H1 (cell line): ENCODE measurements at regions not wholly inside any gene's neighbourhood (a gene's known extent, or its start where the extent isn't known, plus 50 kb on each side); places are given as distances from the start of the nearest gene placed in this dataset.

Source experiments
- CTCF ChIA-PET: fragments of 300-600 bp; sonication (Branson Sonifier 250); formaldehyde crosslinking; loops from one replicate; lab custom pipeline; 2021; ENCODE audit not compliant: partially characterized antibody; lab: Charles Lee
- POLR2A ChIA-PET: fragments of 300-600 bp; sonication (Branson Sonifier 250); formaldehyde crosslinking; loops from one replicate; lab custom pipeline; 2021; ENCODE audit warnings: inconsistent platforms; ENCODE audit not compliant: partially characterized antibody; lab: Charles Lee
- DNase-seq, 2 experiments: peaks; one replicate each; pipeline versions ENCODE4 v3.0.0 to v3.0.0-alpha.2; 2010 to 2022; ENCODE audit warnings: low spot score in 2 of 2, low read depth in 1 of 2, mixed read lengths in 1 of 2
- FAIRE-seq: peaks from 2 replicates; lab custom pipeline; 2011; peaks lifted over from hg19 to GRCh38; lab: Jason Lieb, UNC
- H2AFZ ChIP-seq: 2 replicates; pipeline ENCODE4 v1.8.1; 2012; ENCODE audit warnings: low read length, inconsistent platforms
- H2AK5ac ChIP-seq: 2 replicates; pipeline ENCODE4 v1.6.1; 2013; ENCODE audit warnings: low read depth, low read length
- H2BK120ac ChIP-seq: replicated peaks from 2 replicates; pipeline ENCODE3; 2013; ENCODE audit warnings: low read depth, low read length, inconsistent platforms
- H2BK12ac ChIP-seq: 2 replicates; pipeline ENCODE4 v1.6.1; 2013; ENCODE audit warnings: low read depth, low read length
- H2BK15ac ChIP-seq: 2 replicates; pipeline ENCODE4 v1.6.1; 2013; ENCODE audit warnings: low read length
- H2BK20ac ChIP-seq: 2 replicates; pipeline ENCODE4 v1.6.1; 2013; ENCODE audit warnings: low read length
- H2BK5ac ChIP-seq: 2 replicates; pipeline ENCODE4 v1.6.1; 2013; ENCODE audit warnings: low read depth, low read length
- H3K14ac ChIP-seq: 2 replicates; pipeline ENCODE4 v1.6.1; 2013; ENCODE audit warnings: inconsistent platforms; ENCODE audit not compliant: insufficient read length
- H3K18ac ChIP-seq: 2 replicates; pipeline ENCODE4 v1.6.1; 2013; ENCODE audit warnings: low read length; ENCODE audit errors: extremely low read depth
- H3K23ac ChIP-seq: 2 replicates; pipeline ENCODE4 v1.6.1; 2013; ENCODE audit warnings: inconsistent platforms; ENCODE audit not compliant: insufficient read length
- H3K23me2 ChIP-seq: 2 replicates; pipeline ENCODE4 v1.6.1; 2013; ENCODE audit warnings: low read depth, low read length
- H3K27ac ChIP-seq: 2 replicates; pipeline ENCODE4 v1.6.1; 2011; ENCODE audit warnings: low read depth, low read length, inconsistent platforms
- H3K27me3 ChIP-seq, 4 experiments: replicated peaks in 1 of 4; 1 replicate in 1 of 4; 2 replicates in 3 of 4; pipeline versions ENCODE4 v1.6.1 to v1.8.1; 2011 to 2013; ENCODE audit warnings: low read length in 3 of 4, mild to moderate bottlenecking in 3 of 4, inconsistent platforms in 2 of 4, mixed read lengths in 2 of 4, moderate library complexity in 1 of 4; ENCODE audit not compliant: control insufficient read depth in 3 of 4, insufficient read depth in 3 of 4; ENCODE audit errors: extremely low read depth in 1 of 4
- H3K36me3 ChIP-seq, 4 experiments: 2 replicates each; pipeline versions ENCODE4 v1.6.1 to v1.8.1; 2011 to 2013; ENCODE audit warnings: mild to moderate bottlenecking in 4 of 4, low read length in 3 of 4, moderate library complexity in 2 of 4, control low read depth in 1 of 4, inconsistent platforms in 1 of 4; ENCODE audit not compliant: insufficient read depth in 4 of 4, control insufficient read depth in 2 of 4
- H3K4ac ChIP-seq: replicated peaks from 2 replicates; pipeline ENCODE3; 2013; ENCODE audit warnings: low read length, low read depth, mixed read lengths, inconsistent platforms; ENCODE audit not compliant: insufficient read length
- H3K4me1 ChIP-seq, 4 experiments: replicated peaks in 1 of 4; 1 replicate in 1 of 4; 2 replicates in 3 of 4; pipeline versions ENCODE4 v1.6.1 to v1.8.1; 2011 to 2013; ENCODE audit warnings: low read length in 3 of 4, inconsistent platforms in 2 of 4, mixed read lengths in 1 of 4; ENCODE audit not compliant: insufficient read depth in 4 of 4, control insufficient read depth in 3 of 4
- H3K4me2 ChIP-seq, 2 experiments: 2 replicates each; pipeline versions ENCODE4 v1.6.1 to v1.8.1; 2011 to 2013; ENCODE audit warnings: low read depth in 2 of 2, low read length in 2 of 2, control low read depth in 1 of 2, inconsistent platforms in 1 of 2, mild to moderate bottlenecking in 1 of 2; ENCODE audit not compliant: insufficient read depth in 1 of 2
- H3K4me3 ChIP-seq, 4 experiments: fragments of 200-600, 300-600 bp in 1 of 4; sonication (generic), shearing (Covaris generic), sonication (Bioruptor Twin) in 1 of 4; 2 replicates each; pipeline versions ENCODE4 v1.5.1 to v1.8.1; 2011 to 2016; ENCODE audit warnings: low read length in 4 of 4, low read depth in 3 of 4, control low read depth in 2 of 4, inconsistent platforms in 2 of 4, mild to moderate bottlenecking in 2 of 4, mixed read lengths in 1 of 4, moderate library complexity in 1 of 4; ENCODE audit not compliant: insufficient read depth in 2 of 4; ENCODE audit errors: extremely low read depth in 1 of 4
- H3K56ac ChIP-seq: replicated peaks from 2 replicates; pipeline ENCODE3; 2013; ENCODE audit warnings: low read depth, mild to moderate bottlenecking, mixed read lengths, low read length, inconsistent platforms; ENCODE audit not compliant: insufficient read length
- H3K79me1 ChIP-seq: 2 replicates; pipeline ENCODE4 v1.6.1; 2013; ENCODE audit warnings: low read depth, low read length, control low read depth
- H3K79me2 ChIP-seq, 2 experiments: 2 replicates each; pipeline versions ENCODE4 v1.6.1 to v1.8.1; 2012 to 2013; ENCODE audit warnings: low read length in 2 of 2, mild to moderate bottlenecking in 2 of 2, inconsistent platforms in 1 of 2; ENCODE audit not compliant: insufficient read depth in 2 of 2, control insufficient read depth in 1 of 2
- H3K9ac ChIP-seq, 4 experiments: replicated peaks in 1 of 4; 1 replicate in 1 of 4; 2 replicates in 3 of 4; pipeline versions ENCODE4 v1.6.1 to v1.8.1; 2011 to 2013; ENCODE audit warnings: low read depth in 3 of 4, low read length in 3 of 4, control low read depth in 2 of 4, mild to moderate bottlenecking in 2 of 4, moderate library complexity in 2 of 4, inconsistent platforms in 1 of 4; ENCODE audit errors: extremely low read depth in 1 of 4
- H3K9me3 ChIP-seq, 2 experiments: 2 replicates each; pipeline versions ENCODE4 v1.6.1 to v1.8.1; 2012 to 2013; ENCODE audit warnings: mild to moderate bottlenecking in 2 of 2, moderate library complexity in 2 of 2, control low read depth in 1 of 2, inconsistent platforms in 1 of 2, low read depth in 1 of 2, low read length in 1 of 2, mixed read lengths in 1 of 2; ENCODE audit not compliant: insufficient read depth in 2 of 2
- H4K20me1 ChIP-seq, 2 experiments: replicated peaks in 1 of 2; 2 replicates each; pipeline versions ENCODE3 to v1.8.1; 2011 to 2013; ENCODE audit warnings: inconsistent platforms in 2 of 2, low read length in 2 of 2, mild to moderate bottlenecking in 1 of 2; ENCODE audit not compliant: insufficient read depth in 2 of 2, control insufficient read depth in 1 of 2
- H4K5ac ChIP-seq: 2 replicates; pipeline ENCODE4 v1.6.1; 2013; ENCODE audit warnings: low read length, low read depth, mixed read lengths, inconsistent platforms; ENCODE audit not compliant: insufficient read length
- H4K8ac ChIP-seq: 2 replicates; pipeline ENCODE4 v1.8.0; 2013; ENCODE audit warnings: mild to moderate bottlenecking, moderate library complexity, low read length, inconsistent platforms; ENCODE audit not compliant: insufficient read depth; ENCODE audit errors: extremely low read depth
- H4K91ac ChIP-seq: replicated peaks from 2 replicates; pipeline ENCODE3; 2013; ENCODE audit warnings: low read length, mixed read lengths, inconsistent platforms; ENCODE audit not compliant: insufficient read length
- ATF2 ChIP-seq: IDR thresholded peaks from 2 replicates; pipeline ENCODE4 v1.6.1; 2012; ENCODE audit warnings: low read length, inconsistent platforms
- BCL11A ChIP-seq, 2 experiments: IDR thresholded peaks; one replicate each; pipeline ENCODE4 v1.6.1; 2011; ENCODE audit warnings: low read depth in 2 of 2, low read length in 2 of 2, mild to moderate bottlenecking in 2 of 2
- EP300 ChIP-seq, 2 experiments: IDR thresholded peaks; 1 replicate in 1 of 2; 2 replicates in 1 of 2; pipeline ENCODE4 v1.6.1; 2011 to 2012; ENCODE audit warnings: low read depth in 2 of 2, low read length in 2 of 2, mild to moderate bottlenecking in 2 of 2, borderline replicate concordance in 1 of 2, inconsistent platforms in 1 of 2, moderate library complexity in 1 of 2
- JUND ChIP-seq: IDR thresholded peaks from 2 replicates; pipeline ENCODE4 v1.6.1; 2011; ENCODE audit warnings: mild to moderate bottlenecking, improper control_type of control experiment, low read length
- POLR2AphosphoS5 ChIP-seq: IDR thresholded peaks from 2 replicates; pipeline ENCODE4 v1.6.1; 2011; ENCODE audit warnings: low read depth, low read length
- SAP30 ChIP-seq: fragments of 300-600 bp; sonication (generic); IDR thresholded peaks from 2 replicates; pipeline ENCODE4 v1.7.1; 2012; ENCODE audit warnings: low read length, moderate library complexity, mild to moderate bottlenecking, inconsistent platforms; ENCODE audit not compliant: insufficient read depth, insufficient replicate concordance
- SRF ChIP-seq: IDR thresholded peaks from 2 replicates; pipeline ENCODE4 v1.6.1; 2011; ENCODE audit warnings: mild to moderate bottlenecking, low read depth, low read length, moderate library complexity
- TEAD4 ChIP-seq: IDR thresholded peaks from 2 replicates; pipeline ENCODE4 v1.6.1; 2012; ENCODE audit warnings: low read depth, low read length, inconsistent platforms, mixed read lengths
- YY1 ChIP-seq: IDR thresholded peaks from 2 replicates; pipeline ENCODE4 v1.6.1; 2011; ENCODE audit warnings: low read depth, mild to moderate bottlenecking, low read length
- ZNF274 ChIP-seq: IDR thresholded peaks from 2 replicates; pipeline ENCODE4 v1.7.0; 2012; ENCODE audit warnings: low read length, borderline replicate concordance; ENCODE audit errors: extremely low read depth
- WGBS, 2 experiments: shearing (Covaris generic) in 1 of 2; methylation state at CpG; one replicate each; pipeline versions ENCODE4 v1.1.6 to v1.1.7; 2013 to 2015; ENCODE audit warnings: low lambda C conversion rate in 2 of 2, mixed read lengths in 2 of 2, inconsistent platforms in 1 of 2, low coverage in 1 of 2, missing lambda C conversion rate in 1 of 2; ENCODE audit not compliant: insufficient replicate concordance in 2 of 2, insufficient coverage in 1 of 2, insufficient read length in 1 of 2; ENCODE audit errors: extremely low coverage in 1 of 2, missing lambda C conversion rate in 1 of 2; 5-methylcytosine and 5-hydroxymethylcytosine counted together

- TF ChIP-seq ATF2 (no peak), BCL11A (IDR thresholded peaks at IDR 0.05; ENCODE audit: low read depth in 2 of 2, low read length in 2 of 2) (no peak), TEAD4 (no peak), YY1 (no peak), SAP30 (no peak), SRF (no peak), EP300 (IDR thresholded peaks at IDR 0.05; ENCODE audit: borderline replicate concordance in 1 of 2, low read depth in 2 of 2, low read length in 2 of 2) (no peak), POLR2AphosphoS5 (no peak), JUND (no peak), ZNF274 (no peak)
- no peak overlapping the region for H2BK5ac ChIP-seq
These were observed 164.3 kb upstream of the SOX4 start for GRCh38 chr6:21429291-21429690.

More at GRCh38 chr6:21429291-21429690, 164.3 kb upstream of the SOX4 start:
- Histone ChIP-seq H3K4me2 (no peak overlapping the region), H3K23me2 (no peaks in the 10 kb centered on the region), H4K5ac (no peak overlapping the region), H2AK5ac (no peak overlapping the region), H3K18ac (no peak overlapping the region), H2BK12ac (no peak overlapping the region), H3K36me3 (no peaks in the 10 kb centered on the region), H2BK15ac (no peak overlapping the region), H3K79me2 (no peaks in the 10 kb centered on the region), H3K4ac (no peak overlapping the region), H4K91ac (no peak overlapping the region), H3K4me3 (no peak overlapping the region), H3K79me1 (no peaks in the 10 kb centered on the region), H4K8ac (no peak overlapping the region), H2BK20ac (no peak overlapping the region), H3K27me3 (no peaks in the 10 kb centered on the region), H2AFZ (0 out of 2 replicates have a peak overlapping the region, but pooled peaks have one; percentile 45), H3K9me3 (peaks cover 4 to 10% of the 10 kb centered on the region in 2 experiments; a peak in 1 of 4 replicates), H3K27ac (no peak overlapping the region), H3K56ac (no peak overlapping the region), H2BK120ac (no peak overlapping the region), H3K4me1 (peaks cover 0 to 4% (median 0%) of the 10 kb centered on the region in 4 experiments; a peak in 1 of 7 replicates), H3K14ac (no peak overlapping the region), H3K23ac (no peak overlapping the region), H3K9ac (no peak overlapping the region), H4K20me1 (no peaks in the 10 kb centered on the region)
- POLR2A ChIA-PET = no interaction called here
- FAIRE-seq = no peak
- CTCF ChIA-PET = no interaction called here
- DNase-seq = no peak
- WGBS, 2 experiments = 86% methylated on average over 2 of the region's 2 CpGs; no CpG with 5 or more reads in 1 of the 2 experiments
